ENCODE measurements at regions not wholly inside any gene's neighbourhood (a gene's known extent, or its start where the extent isn't known, plus 50 kb on each side); places are given as distances from the start of the nearest gene placed in this dataset.

GRCh38 chr3:16834214-16834613 lies 50.5 kb upstream of the PLCL2 start:
- Histone ChIP-seq H3K18ac (ENCODE audit: low read depth, low read length) (no peak overlapping the region), H2AK9ac (replicated peaks; ENCODE audit: low read depth, low read length, poor library complexity) (no peak overlapping the region), H4K91ac (ENCODE audit: insufficient read depth, low read depth, low read length) (no peak overlapping the region), H3K9me3 (ENCODE audit: control insufficient read depth, insufficient read depth, low read length) (no peaks in the 10 kb centered on the region), H3K56ac (ENCODE audit: extremely low read depth, insufficient read depth, low read length) (no peak overlapping the region), H4K5ac (ENCODE audit: low read depth, low read length) (no peak overlapping the region), H3K9ac (ENCODE audit: low read depth, low read length) (no peak overlapping the region), H3K27me3 (ENCODE audit: control insufficient read depth, insufficient read depth, low read length) (peaks cover 4% of the 10 kb centered on the region; the same call in 1 of the 2 replicates), H2BK20ac (ENCODE audit: low read depth, low read length) (no peak overlapping the region), H3K4ac (ENCODE audit: low read depth, low read length) (no peak overlapping the region), H2BK120ac (ENCODE audit: low read depth, low read length) (no peak overlapping the region), H4K20me1 (ENCODE audit: insufficient read depth, low read length) (no peaks in the 10 kb centered on the region), H3K23ac (ENCODE audit: low read depth, low read length) (no peak overlapping the region), H3K27ac (ENCODE audit: insufficient read depth, low read length) (no peak overlapping the region), H2BK5ac (ENCODE audit: low read depth, low read length, poor library complexity, severe bottlenecking) (no peak overlapping the region), H3K36me3 (ENCODE audit: control insufficient read depth, insufficient read depth, low read length) (no peaks in the 10 kb centered on the region), H3K4me2 (ENCODE audit: low read depth, low read length) (no peak overlapping the region), H4K8ac (ENCODE audit: low read depth in 2 of 2, low read length in 2 of 2) (no peak overlapping the region), H2AK5ac (ENCODE audit: low read depth, low read length) (no peak overlapping the region), H2AFZ (replicated peaks; ENCODE audit: low read length, poor library complexity) (no peak overlapping the region), H3K4me1 (ENCODE audit: control insufficient read depth, insufficient read depth, low read length) (no peaks in the 10 kb centered on the region), H3K4me3 (ENCODE audit: insufficient read depth, low read depth, low read length) (no peak overlapping the region), H3K79me1 (ENCODE audit: low read depth in 1 of 2, low read length in 2 of 2) (no peaks in the 10 kb centered on the region), H3K14ac (replicated peaks; ENCODE audit: low read depth, low read length) (no peak overlapping the region), H3K9me1 (ENCODE audit: insufficient read depth, low read length) (no peaks in the 10 kb centered on the region), H2BK15ac (ENCODE audit: low read depth, low read length) (no peak overlapping the region)
- TF ChIP-seq RCOR1 (IDR thresholded peaks at IDR 0.05; ENCODE audit: insufficient replicate concordance, low read length) = no peak
- ChIA-PET CTCF (interaction anchor here (0.7 kb wide), 1 partner anchor 1977 kb away, joined by 3 read pairs; no protein-coding TSS in a partner anchor), POLR2A (ENCODE audit: unreplicated experiment) (no interaction called here)
- DNase-seq (no peak), ATAC-seq (ENCODE audit: low read depth) (no peak)
- in situ Hi-C loops (cut with MboI; ENCODE audit: low sequenced_read_pairs) = no loop called here
- intact Hi-C loops (cut with micrococcal nuclease) = no loop called here
- no CpG with 5 or more reads among the region's 4 CpGs for WGBS, 2 experiments (ENCODE audit: extremely low coverage in 2 of 2, insufficient read length in 1 of 2)
- BruUV-seq (replicated peaks) = no TSS peak
- dilution Hi-C loops (cut with HindIII; ENCODE audit: low sequenced_read_pairs, unreplicated experiment) = no loop called here

Measured in IMR-90 (cell line).